ENCODE measurements at regions not wholly inside any gene's neighbourhood (a gene's known extent, or its start where the extent isn't known, plus 50 kb on each side); places are given as distances from the start of the nearest gene placed in this dataset.

DNA sequence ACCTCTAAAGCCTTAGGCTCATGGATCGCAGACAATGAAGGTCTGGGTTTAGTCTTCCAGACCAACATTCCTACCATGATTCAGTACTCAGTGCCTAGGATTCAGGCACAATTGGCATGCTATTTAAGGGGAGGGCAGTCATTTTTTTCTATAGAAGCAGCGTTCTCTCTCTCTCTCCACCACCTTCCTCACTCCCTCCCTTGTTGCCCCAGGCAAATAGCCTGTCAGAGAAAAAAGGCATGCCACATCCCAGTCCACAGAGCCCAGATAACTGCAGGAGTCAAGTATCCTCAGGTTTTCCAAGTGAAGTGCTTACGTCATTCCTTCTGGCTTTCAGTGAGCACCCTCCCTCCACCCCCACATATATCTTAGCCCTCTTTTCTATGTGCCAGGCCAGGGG lies 533.0 kb downstream of the BCOR start:
- DNase-seq (ENCODE audit: low spot score): no peak

DNA sequence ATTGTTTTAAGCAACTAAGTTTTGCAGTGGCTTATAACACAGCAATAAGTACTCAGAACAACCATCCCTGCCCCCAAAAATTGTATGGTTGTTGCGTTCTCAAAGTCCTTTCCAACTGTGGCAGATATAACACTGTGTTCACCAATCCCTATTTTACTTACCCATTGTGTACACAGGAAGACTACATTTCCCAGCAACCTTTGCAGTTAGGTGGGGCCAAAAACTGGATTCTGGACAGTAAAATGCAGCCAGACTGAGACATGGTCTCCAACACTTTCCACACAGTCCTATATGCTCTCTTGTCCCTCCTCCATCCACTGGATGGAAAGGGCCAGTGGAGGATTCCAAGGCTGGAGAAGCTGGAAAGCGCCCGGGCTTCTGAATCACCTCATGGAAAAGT lies 523.6 kb downstream of the BCOR start:
- DNase-seq (ENCODE audit: low spot score): no peak

DNA sequence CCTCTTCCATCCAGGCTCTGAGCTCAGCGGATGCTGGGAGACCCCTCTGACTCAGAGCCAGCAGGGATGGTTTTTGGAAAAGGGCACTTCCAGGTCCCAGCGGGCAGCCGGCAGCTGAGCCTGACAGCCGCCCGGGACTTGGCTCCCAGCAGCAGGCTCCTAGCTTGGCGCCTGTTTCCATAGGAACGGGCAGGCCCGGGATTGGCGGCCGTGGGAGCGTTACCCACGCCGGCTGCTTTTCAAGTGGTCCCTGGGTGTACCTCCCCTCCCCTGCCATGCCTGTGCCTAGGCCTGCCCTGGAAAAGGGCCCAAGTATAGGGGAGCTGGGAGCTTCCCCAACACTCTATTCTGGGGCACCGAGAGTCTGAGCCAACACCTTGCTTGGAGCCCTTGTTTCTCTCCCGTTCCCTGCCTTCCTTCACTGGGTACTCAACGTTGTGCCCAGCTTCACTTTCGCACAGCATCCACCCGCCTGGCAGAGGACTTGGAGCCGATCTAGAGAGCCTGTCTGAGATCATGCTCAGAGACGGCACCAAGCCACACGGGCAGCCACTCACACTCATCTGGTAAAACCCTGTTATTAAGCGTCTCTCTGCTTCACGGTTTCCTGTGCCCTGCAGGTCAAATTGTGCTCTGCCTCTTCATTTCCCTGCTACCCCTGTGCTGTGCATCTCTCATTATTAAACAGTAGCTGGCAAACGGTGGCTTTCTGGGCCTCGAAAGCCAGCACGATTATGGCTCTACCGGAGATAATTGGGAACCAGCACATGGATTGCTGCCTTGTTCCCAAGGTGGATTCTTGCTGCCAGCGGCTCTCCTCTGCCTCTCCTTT lies 521.5 kb downstream of the BCOR start:
- no peak for DNase-seq (ENCODE audit: low spot score)

DNA sequence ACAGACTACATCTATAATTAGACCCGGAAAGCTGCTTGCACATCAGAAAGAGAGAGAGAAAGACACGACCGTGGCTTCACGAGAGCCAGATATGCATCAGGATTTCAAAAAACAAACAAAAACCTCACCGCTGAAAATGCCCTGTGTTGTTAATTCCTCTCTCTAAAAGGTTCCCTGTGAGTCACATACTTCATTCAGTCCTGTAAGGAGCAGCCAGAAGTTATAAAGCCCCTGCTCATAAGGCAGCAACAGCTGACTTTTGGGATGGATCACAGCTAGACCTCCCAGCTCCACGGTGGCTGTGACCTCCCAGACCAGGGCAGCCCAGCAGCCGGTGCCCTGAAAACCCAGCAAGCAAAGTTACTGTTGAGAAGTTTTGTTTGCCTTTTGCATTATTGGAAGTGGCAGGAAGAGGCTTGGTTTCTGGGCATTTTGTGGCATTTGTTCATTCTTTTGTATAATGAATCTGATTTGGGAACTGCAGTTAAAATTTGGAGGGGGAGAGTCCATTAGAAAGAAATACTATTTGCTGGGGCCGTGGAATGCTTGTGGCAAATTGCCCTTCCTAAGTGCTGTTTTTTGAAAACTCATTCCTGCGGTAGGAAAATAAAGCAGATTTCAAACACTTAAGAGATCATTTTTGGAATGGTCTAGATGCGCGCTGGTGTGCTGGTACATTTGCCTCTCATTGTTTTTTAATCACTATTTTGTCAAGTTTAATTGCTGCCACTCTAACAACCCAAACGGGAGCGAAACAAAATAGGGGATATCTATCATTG lies 520.4 kb downstream of the BCOR start:
- DNase-seq (ENCODE audit: low spot score): no peak

DNA sequence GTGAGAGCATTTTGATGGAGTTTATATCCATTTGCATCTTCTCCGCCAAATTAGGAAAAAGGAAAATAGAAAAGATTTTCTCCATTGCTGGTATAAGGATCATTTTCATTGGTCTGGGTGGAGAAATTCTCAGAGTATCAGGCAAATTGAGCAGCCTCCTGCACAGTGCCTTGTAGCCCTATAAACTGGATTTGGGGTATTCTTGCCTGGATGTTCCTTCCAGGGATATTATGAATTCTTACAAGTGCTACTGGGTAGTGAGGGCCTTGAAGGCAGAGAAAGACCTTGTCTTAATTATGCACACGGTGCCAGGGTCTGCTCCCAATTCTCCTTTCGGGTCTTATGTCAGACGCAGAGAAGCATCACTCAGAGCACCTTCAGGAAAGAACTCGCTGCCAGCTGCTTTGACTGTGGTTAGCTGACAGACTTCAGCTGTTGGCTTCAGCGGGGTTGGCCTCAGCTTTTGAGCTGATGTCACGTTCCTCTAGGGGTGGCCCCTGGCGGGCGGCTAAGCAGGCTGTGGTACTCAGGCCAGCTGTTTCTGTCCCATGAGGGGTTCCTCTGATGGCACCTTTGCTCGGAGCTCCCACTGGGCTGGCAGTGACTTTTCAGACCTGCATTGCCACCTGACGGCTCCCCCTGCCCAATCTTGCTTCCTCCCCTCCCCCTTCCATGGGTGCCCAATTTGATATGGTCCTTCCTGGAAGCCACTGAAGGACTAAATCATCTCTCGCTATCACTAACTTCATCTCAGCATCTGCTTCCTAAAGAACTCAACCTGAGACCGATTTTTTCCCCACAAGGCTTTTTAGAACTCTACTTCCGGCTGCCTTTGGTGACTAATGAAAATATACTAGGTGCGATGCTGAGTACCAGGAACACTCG lies 519.5 kb downstream of the BCOR start:
- DNase-seq (ENCODE audit: low spot score): no peak

DNA sequence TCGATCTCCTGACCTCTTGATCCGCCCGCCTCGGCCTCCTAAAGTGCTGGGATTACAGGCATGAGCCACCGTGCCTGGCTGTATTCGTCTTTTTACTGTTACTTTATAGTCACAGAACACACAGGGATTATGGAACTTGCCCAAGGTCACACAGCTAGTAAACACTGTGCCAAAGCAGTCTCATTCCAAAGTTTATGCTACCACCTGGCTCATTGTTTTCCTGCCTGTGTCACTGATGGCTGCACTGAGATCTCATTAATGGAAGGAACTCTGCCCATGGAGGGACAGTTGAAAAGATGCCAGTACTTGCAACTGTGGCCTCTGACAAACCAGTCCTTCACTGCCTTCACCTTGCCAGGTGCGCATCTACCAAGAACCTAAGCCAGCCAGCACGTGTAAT lies 517.7 kb downstream of the BCOR start:
- DNase-seq (ENCODE audit: low spot score): no peak

DNA sequence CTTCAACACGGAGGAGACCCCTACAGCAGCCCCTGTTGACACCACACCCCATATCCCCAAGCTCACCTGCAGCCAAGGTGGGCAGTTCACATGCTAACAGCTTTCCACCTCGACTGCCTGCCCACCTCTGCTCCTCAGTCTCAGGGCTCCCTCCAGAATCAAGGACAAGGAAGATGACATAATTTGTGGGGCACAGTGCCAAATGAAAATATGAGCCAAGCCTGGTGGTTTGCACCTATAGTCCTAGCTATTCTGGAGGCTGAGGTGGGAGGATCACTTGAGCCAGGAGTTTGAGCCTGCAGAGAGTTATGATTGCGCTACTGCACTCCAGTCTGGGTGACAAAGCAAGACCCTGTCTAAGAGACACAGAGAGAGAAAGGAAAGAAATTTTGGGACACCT lies 516.3 kb downstream of the BCOR start:
- no peak for DNase-seq (ENCODE audit: low spot score)

DNA sequence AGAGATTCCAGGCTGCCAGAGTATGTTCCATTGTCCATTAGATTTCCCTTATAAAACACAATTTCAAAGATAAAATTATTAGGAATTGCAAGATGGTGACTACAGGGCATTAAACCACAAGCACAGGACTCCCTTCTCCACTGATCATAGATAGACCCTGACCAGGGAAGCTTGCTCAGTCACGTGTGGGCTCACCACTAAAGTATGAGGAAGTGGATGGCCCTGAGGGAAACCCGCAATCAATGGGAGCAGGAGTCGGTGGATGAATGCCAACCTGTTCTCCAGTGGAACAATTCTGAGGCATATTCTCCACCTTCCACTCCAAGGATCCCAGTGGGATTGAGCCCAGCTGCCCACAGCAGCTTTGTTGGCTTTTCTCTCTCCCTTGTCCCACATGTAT lies 515.7 kb downstream of the BCOR start:
- no peak for DNase-seq (ENCODE audit: low spot score)

DNA sequence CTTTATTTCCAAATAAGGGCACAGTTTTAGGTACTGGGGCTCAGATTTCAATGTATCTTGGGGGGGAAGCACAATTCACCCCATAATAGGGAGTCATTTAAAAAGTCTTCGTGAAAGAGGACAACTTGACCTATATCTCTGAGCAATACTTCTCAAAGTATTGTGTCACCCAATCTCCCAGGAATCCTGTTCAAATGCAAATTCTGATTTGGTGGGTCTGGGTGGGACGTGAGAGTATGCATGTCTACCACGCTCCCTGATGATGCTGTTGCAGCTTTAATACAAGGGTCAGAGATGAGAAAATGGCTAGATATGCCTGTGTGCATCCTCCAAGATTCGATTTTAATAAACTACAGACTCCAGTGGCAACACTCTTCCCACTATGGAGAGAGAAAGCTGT lies 514.8 kb downstream of the BCOR start:
- no peak for DNase-seq (ENCODE audit: low spot score)

DNA sequence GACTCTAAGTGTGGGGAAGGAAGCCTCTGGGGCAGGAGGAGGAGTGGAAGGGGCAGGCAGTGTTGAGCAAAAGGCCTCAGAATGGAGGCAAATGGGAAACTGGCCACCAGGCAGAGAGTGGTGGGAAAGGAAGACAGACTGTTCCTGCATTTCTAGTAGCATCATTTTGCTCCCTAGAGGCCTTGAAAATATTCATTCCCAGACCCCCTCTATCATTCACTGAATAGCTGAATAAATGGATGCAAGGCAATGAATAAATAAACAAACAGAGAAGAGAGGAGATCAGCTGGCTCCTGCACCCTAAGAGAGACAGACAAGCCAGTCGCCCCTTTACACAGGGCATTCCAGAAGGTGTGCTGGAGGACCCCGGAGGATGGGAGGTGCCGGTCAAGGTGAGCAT lies 511.9 kb downstream of the BCOR start:
- DNase-seq (ENCODE audit: low spot score): no peak

DNA sequence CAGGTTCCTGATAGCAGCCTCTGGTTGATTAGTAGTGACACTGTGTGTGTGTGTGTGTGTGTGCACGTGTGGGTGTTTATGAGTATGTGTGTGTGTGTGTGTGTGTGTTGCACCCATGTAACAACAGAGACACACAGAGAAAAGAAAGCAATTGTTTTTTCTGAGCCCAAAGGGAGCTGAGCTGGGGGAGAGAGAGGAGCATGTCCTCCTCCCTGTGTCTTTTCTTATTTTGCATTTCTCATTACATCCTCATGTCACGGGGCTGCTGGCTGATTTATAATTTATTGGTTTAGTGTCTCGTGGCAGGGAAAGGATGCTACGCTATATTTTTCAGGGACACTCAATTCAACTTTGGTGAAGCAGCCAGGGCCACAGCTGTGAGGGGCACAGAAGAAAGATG lies 511.4 kb downstream of the BCOR start:
- DNase-seq (ENCODE audit: low spot score): no peak

DNA sequence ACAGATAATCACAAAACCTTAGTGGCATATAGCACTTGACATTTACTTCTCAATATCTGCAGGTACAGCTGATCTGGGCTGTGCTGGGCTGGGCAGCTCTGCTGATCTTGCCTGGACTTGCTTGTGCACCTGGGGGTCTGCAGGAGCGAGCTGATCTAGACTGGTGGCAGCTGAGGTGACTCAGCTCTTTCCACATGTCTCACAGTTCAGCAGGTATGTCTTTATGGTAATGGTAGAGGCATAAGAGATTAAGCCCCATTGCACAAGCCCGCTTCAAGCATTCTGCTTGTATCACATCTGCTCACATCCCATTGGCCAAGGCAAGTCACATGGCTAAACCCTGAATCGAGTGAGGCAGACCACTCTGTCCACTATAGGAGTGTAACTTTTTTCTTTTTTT lies 506.7 kb downstream of the BCOR start:
- no peak for DNase-seq (ENCODE audit: low spot score)

DNA sequence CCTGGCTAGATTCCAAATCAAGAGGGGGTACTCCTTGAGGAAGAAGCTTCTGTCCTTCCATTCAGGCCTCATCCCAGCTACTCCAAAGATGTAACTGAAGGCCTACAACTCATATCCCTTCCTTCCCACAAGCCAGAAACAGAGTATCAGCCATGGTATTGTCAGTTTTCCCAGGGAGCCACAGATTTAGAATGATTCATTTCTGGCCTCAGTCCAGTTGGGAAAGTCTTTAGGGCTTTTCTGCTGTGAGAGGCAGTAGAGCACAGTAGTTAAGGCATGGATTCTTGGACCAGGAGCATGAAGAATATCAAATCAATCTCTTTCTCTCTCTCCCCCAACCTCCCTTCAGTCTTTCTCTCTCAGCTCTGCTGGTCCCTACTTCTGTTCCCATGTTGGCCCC lies 505.0 kb downstream of the BCOR start:
- no peak for DNase-seq (ENCODE audit: low spot score)

DNA sequence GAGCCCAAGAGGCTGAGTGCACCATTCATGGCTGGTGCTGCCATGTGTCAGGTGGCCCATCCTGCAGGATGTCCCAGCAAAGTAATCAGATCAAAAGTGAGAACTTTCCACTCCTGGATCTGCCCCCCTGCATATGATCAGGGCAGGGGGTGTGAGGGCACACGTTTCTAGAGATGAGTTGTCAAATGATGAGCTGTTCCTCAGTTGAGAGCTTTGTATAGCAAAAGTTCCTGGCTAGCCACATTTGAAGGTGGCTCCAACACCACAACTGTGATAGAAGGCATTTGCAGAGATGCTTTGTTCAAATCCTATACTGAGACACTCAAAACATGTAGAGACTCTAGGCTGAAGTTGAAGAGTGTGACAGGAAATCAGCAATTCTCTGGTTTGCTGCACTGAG lies 501.8 kb downstream of the BCOR start:
- no peak for DNase-seq (ENCODE audit: low spot score)

DNA sequence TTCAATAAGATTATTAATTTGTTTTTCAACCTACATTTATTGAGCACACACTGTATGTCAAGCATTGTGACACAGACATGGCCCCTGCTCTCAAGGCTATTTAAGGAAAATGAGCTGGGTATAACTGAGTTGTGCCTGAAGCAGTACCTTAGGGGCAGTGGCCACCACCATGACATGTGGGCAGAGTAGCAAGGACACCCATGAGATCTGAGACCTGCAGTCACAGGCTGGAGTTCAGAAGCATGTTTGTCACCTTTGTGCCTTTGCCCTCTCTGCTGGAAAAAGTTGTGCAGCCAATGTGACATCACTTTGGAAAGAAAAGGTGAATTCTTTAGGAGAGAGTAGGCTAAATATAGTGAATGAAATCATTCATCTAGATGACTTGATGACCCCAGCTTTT lies 501.3 kb downstream of the BCOR start:
- no peak for DNase-seq (ENCODE audit: low spot score)

DNA sequence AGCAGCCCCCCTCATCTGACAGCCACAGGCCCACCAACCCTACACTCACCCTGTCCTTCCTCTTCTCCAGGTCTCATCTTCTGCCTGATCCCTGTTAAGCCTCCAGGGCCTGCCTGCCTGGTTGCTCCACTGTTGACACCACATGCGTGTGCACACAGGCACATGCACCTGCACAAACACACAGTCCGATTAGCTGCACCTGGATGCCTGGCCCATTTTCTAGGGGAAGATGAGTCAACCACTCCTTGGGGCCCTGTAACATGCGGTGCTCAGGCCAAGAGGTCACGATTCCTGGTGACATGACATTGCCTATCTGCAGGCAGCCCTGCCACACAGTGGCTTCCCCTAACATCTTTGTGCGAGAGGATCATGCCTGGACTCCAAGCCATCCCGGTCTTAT lies 498.4 kb downstream of the BCOR start:
- no peak for DNase-seq (ENCODE audit: low spot score)

DNA sequence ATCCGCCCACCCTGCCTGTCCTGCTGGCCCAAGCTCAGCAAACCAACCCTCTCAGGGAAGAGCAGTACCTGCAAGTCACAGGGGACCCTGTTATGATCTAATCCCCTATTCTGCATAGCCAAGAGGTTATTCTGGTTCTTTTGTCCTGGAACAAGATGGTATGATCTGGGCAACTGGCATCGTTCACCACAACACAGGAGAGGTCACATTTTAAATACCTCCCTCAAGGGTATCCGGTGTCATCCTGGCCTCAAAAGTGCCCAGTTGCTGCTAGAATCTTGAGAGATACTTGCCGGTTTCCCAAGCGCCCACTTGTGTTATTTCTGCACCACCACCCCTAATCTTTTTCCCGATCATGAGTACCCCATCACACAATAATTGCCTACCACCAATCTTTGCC lies 497.5 kb downstream of the BCOR start:
- DNase-seq (ENCODE audit: low spot score): no peak

DNA sequence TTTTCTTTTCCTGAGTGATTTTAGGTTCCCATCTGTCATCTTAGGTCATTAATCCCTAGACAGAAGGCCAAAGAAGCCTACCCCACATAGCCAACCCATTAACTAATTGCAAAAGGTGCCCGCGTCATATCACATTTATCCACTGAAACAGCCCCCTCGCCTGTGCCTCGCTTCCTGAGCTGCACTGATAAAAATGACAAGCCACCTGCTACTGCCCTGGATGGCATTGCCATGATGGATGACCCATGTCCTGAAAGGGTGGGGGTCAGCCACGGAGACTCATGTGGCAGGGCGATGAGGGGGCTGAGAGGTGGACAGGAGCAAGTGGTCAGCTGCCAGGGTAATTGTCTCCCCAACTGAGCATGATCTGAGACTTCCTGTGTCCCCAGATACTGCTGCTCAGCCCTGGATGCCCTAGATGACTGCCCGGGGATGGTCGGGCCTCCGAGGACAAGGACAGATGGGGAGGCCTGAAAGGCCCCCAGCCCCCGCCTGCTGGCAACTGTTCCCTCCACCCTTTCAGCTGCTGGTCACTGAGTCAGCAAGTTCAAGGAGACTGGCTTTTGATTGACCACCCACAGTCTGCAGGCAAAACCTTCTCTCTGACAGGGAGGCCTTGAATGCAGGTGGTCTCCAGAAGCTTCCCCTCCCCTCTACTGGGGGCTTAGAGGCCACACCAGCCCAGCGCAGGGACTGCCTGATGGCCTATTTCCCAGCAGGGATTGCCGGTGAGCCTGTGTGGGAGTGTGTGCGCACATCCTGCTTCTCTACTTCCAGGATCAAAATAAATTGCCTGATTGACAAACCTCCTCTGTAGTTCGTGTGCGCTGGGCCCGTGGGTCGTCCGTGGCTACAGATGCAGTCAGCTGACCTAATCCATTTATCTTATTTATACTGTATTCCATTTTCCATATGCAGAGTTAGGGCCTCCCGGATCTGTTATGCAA lies 496.3 kb downstream of the BCOR start:
- peak; percentile 74 for DNase-seq (ENCODE audit: low spot score)

DNA sequence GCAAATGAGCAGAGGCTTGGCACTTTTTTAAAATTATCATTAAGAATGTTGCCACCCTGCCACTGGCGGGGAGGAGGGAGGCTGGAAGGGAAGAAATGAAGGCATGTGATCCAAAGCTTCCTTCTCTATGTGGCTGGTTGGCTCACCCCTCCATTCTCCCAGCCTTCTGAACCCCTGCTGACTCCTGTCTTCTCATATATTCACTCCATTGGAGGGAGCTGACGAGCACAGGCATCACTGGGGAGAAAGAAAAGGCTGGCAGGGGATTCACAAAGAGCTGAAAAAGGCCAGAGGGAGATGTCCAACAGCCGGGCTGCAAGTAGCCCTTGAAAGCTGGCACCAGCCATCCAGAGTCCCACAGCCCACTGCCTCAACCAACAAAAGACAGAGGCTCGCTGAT lies 495.6 kb downstream of the BCOR start:
- DNase-seq (ENCODE audit: low spot score): peak; percentile 32

DNA sequence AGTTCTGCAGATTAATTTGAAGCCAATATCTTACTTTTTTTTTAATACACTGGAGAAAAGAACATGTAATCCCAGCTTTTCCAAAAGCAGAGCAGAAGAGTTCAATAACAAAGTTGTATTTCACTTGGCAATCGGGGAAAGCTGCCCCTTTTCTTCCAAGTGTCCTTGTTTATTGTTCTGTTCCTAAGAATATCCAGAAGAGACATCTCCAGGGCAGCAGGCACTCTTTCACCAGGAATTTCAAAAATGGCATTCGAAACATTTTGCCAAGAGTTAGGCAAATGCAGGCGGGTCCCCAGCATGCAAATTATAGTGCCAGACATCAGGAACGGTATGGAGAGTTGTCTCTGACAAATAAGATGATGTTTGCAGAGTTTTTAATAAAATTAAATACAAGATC lies 494.5 kb downstream of the BCOR start:
- no peak for DNase-seq (ENCODE audit: low spot score)

DNA sequence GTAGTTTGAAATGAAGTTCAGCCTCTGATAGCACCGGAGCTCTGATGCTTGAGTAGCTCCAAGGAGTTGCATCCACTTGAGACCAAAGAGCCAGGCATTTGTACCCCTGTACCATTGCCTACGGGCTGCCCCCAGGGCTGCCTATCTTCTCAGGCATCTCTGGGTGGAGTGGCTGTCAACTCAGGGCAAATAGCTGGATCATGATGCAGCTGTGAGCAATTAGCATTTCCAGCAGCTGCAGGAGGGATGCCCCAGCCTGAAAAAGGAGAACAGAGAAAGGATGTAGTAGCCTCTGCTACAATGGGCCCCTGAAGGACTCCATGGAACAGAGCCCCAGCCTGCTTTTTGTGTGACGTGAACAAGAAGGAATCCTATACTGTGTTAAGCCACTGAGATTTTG lies 492.6 kb downstream of the BCOR start:
- DNase-seq (ENCODE audit: low spot score): no peak

DNA sequence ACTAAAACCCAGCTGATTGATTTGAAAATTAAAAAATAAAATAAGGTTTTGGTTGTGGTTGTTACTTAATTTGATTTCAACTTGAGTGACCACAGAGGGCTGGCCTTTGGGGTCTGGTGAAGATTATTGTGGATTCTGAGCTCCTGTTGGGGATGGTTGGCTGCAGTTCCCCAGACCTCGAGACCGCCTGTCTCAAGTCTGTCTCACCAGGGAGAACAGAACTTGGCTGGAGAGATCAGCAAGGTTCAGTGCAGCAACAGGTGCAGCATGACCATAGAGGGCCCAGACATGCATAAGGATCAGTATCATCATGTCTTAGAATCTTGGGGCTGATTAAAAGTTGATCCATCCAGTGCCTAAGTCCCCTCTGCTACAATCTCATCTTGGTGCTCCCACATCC lies 491.9 kb downstream of the BCOR start:
- DNase-seq (ENCODE audit: low spot score): no peak

All from D341Med (cell line).